Erythroblast (primary cell): ENCODE measurements at regions not wholly inside any gene's neighbourhood (a gene's known extent, or its start where the extent isn't known, plus 50 kb on each side); places are given as distances from the start of the nearest gene placed in this dataset.

Experiments
- DNase-seq, 2 experiments: peaks; one replicate each; lab custom pipeline; 2025; lab: John Stamatoyannopoulos, UW
- GATA1 ChIP-seq: IDR thresholded peaks from 2 replicates; pipeline ENCODE4 v1.6.1; 2011; ENCODE audit warnings: low read depth, mild to moderate bottlenecking, control low read depth, low read length, moderate library complexity
- POLR2A ChIP-seq: IDR thresholded peaks from 2 replicates; pipeline ENCODE4 v1.6.1; 2011; ENCODE audit warnings: mild to moderate bottlenecking, low read length

- TF ChIP-seq GATA1 (no peak), POLR2A (no peak)
- no peak for DNase-seq
These were observed 229.6 kb downstream of the TEX29 start for GRCh38 chr13:111550062-111550461.

GRCh38 chr13:111551204-111551820 lies 230.9 kb downstream of the TEX29 start:
- TF ChIP-seq POLR2A (no peak), GATA1 (no peak)

GRCh38 chr13:111552891-111553655 lies 232.6 kb downstream of the TEX29 start:
- no peak for DNase-seq
- TF ChIP-seq GATA1 (no peak), POLR2A (no peak)

More at GRCh38 chr13:111551204-111551820, 230.9 kb downstream of the TEX29 start:
- DNase-seq = no peak

- TF ChIP-seq POLR2A (no peak), GATA1 (no peak)
- DNase-seq = no peak
These were observed 234.3 kb downstream of the TEX29 start for GRCh38 chr13:111554539-111555267.

- TF ChIP-seq POLR2A = no peak
These were observed 234.9 kb downstream of the TEX29 start for GRCh38 chr13:111555268-111555808.

GRCh38 chr13:111555903-111556302 lies 235.5 kb downstream of the TEX29 start:
- TF ChIP-seq GATA1 (no peak), POLR2A (no peak)

More at GRCh38 chr13:111555268-111555808, 234.9 kb downstream of the TEX29 start:
- DNase-seq = no peak

GRCh38 chr13:111556496-111556895 lies 236.1 kb downstream of the TEX29 start:
- no peak for DNase-seq

More at GRCh38 chr13:111555903-111556302, 235.5 kb downstream of the TEX29 start:
- DNase-seq = no peak

GRCh38 chr13:111557921-111558699 lies 237.7 kb downstream of the TEX29 start:
- DNase-seq = no peak
- TF ChIP-seq POLR2A (no peak), GATA1 (no peak)

More at GRCh38 chr13:111556496-111556895, 236.1 kb downstream of the TEX29 start:
- TF ChIP-seq POLR2A = no peak
- TF ChIP-seq GATA1 = no peak

- TF ChIP-seq GATA1 (no peak), POLR2A (no peak)
- no peak for DNase-seq
These were observed 238.3 kb downstream of the TEX29 start for GRCh38 chr13:111558700-111559088.

GRCh38 chr13:111559612-111560403 lies 239.4 kb downstream of the TEX29 start:
- no peak for DNase-seq

GRCh38 chr13:111561091-111561781 lies 240.8 kb downstream of the TEX29 start:
- DNase-seq = no peak
- TF ChIP-seq POLR2A (no peak), GATA1 (no peak)

More at GRCh38 chr13:111559612-111560403, 239.4 kb downstream of the TEX29 start:
- TF ChIP-seq POLR2A = no peak
- TF ChIP-seq GATA1 = no peak

- no peak for TF ChIP-seq GATA1
- no peak for TF ChIP-seq POLR2A
- DNase-seq = no peak
These were observed 242.3 kb downstream of the TEX29 start for GRCh38 chr13:111562716-111563115.
